Upper lobe of left lung (tissue), 6 donors: ENCODE measurements at regions not wholly inside any gene's neighbourhood (a gene's known extent, or its start where the extent isn't known, plus 50 kb on each side); places are given as distances from the start of the nearest gene placed in this dataset.

Source experiments
- ATAC-seq, 2 donors: fragments of 200-7000 bp; cut with Tn5 transposase; one replicate each; pipeline ENCODE4 v1.9.1; 2022; ENCODE audit warnings: mild to moderate bottlenecking in 2 of 2, moderate library complexity in 2 of 2; ENCODE audit not compliant: low FRiP score in 2 of 2
- DNase-seq, 2 donors: peaks; one replicate each; pipeline ENCODE4 v3.0.0-alpha.2; 2019 to 2020
- H3K27ac ChIP-seq, 4 donors: fragments of 200-600 bp; sonication (generic); one replicate each; pipeline ENCODE4 v1.5.1; 2016 to 2019
- H3K27me3 ChIP-seq, 4 donors: fragments of 200-600 bp; sonication (generic); one replicate each; pipeline ENCODE4 v1.5.1; 2017 to 2019
- H3K36me3 ChIP-seq, 4 donors: fragments of 200-600 bp; sonication (generic); one replicate each; pipeline ENCODE4 v1.5.1; 2016 to 2019
- H3K4me1 ChIP-seq, 4 donors: fragments of 200-600 bp; sonication (generic); one replicate each; pipeline ENCODE4 v1.5.1; 2018 to 2019
- H3K4me3 ChIP-seq, 4 donors: fragments of 200-600 bp; sonication (generic); one replicate each; pipeline ENCODE4 v1.5.1; 2017 to 2019; ENCODE audit warnings: mild to moderate bottlenecking in 2 of 4, moderate library complexity in 1 of 4
- H3K9me3 ChIP-seq, 4 donors: fragments of 200-600 bp; sonication (generic); one replicate each; pipeline ENCODE4 v1.5.1; 2018 to 2019
- EP300 ChIP-seq, 4 donors: sonication (generic); formaldehyde crosslinking; IDR thresholded peaks; one replicate each; pipeline ENCODE4 v1.5.1; 2017; ENCODE audit warnings: antibody characterized with exemption in 4 of 4, control low read depth in 2 of 4
- POLR2A ChIP-seq, 4 donors: fragments of 450-650 bp; IDR thresholded peaks; one replicate each; pipeline ENCODE4 v1.5.1; 2016 to 2017; ENCODE audit warnings: antibody characterized with exemption in 4 of 4, mild to moderate bottlenecking in 2 of 4
- POLR2AphosphoS5 ChIP-seq, 2 donors: sonication (generic); formaldehyde crosslinking; IDR thresholded peaks; one replicate each; pipeline ENCODE4 v1.5.1; 2017; ENCODE audit warnings: antibody characterized with exemption in 2 of 2
- WGBS, 2 donors: methylation state at CpG; one replicate each; pipeline ENCODE4 v1.1.5; 2017 to 2018; 5-methylcytosine and 5-hydroxymethylcytosine counted together
- TF ChIP-seq, protein P1 (sequence below), 6 experiments: fragments of 450-650 bp in 4 of 6; fragments of 200-600 bp in 2 of 6; sonication (generic) in 2 of 6; IDR thresholded peaks; one replicate each; pipeline ENCODE4 v1.5.1; 2016 to 2019; ENCODE audit warnings: antibody characterized with exemption in 6 of 6
- donor health status: DM: no; HTN: no; CAD: no; lungs with moderate emphysema.
- donor health status: DM: no; HTN: yes; CAD: no; lungs with severe emphysema.

DNA sequence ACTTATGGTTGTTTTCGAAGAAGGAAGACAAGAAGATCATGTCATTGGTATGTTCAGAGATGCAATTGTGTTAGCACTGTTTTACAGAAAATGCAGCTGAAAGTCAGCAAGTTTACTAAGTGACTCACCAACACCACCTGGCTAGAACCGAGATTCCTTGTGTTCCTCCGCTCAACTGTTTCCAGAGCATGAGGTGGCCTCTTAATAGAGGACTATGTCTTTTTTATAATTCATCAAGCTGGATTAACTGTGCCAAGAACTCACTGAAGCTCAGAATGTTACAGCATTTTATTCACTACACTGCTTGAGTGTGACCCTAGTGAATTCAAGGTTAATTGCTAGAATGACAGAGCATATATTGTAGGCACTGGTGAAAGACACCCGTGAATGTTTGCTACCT, 1573.5 kb upstream of the TENM3 start:
- no peak for TF ChIP-seq EP300 (IDR thresholded peaks at IDR 0.05)
- TF ChIP-seq POLR2A (IDR thresholded peaks at IDR 0.05): no peak
- TF ChIP-seq, protein P1, sequence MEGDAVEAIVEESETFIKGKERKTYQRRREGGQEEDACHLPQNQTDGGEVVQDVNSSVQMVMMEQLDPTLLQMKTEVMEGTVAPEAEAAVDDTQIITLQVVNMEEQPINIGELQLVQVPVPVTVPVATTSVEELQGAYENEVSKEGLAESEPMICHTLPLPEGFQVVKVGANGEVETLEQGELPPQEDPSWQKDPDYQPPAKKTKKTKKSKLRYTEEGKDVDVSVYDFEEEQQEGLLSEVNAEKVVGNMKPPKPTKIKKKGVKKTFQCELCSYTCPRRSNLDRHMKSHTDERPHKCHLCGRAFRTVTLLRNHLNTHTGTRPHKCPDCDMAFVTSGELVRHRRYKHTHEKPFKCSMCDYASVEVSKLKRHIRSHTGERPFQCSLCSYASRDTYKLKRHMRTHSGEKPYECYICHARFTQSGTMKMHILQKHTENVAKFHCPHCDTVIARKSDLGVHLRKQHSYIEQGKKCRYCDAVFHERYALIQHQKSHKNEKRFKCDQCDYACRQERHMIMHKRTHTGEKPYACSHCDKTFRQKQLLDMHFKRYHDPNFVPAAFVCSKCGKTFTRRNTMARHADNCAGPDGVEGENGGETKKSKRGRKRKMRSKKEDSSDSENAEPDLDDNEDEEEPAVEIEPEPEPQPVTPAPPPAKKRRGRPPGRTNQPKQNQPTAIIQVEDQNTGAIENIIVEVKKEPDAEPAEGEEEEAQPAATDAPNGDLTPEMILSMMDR (IDR thresholded peaks at IDR 0.05): no peak
- no peak for TF ChIP-seq POLR2AphosphoS5 (IDR thresholded peaks at IDR 0.05)
- ATAC-seq: no peak
- no peak overlapping the region for H3K4me3 ChIP-seq
- no peaks in the 10 kb centered on the region for H3K4me1 ChIP-seq
- H3K9me3 ChIP-seq: no peaks in the 10 kb centered on the region
- no peak for DNase-seq
- no peaks in the 10 kb centered on the region for H3K27me3 ChIP-seq
- WGBS, 2 donors: 87 to 89% methylated on average over 4 of the region's 4 CpGs
- no peak overlapping the region for H3K27ac ChIP-seq
- no peaks in the 10 kb centered on the region for H3K36me3 ChIP-seq

DNA sequence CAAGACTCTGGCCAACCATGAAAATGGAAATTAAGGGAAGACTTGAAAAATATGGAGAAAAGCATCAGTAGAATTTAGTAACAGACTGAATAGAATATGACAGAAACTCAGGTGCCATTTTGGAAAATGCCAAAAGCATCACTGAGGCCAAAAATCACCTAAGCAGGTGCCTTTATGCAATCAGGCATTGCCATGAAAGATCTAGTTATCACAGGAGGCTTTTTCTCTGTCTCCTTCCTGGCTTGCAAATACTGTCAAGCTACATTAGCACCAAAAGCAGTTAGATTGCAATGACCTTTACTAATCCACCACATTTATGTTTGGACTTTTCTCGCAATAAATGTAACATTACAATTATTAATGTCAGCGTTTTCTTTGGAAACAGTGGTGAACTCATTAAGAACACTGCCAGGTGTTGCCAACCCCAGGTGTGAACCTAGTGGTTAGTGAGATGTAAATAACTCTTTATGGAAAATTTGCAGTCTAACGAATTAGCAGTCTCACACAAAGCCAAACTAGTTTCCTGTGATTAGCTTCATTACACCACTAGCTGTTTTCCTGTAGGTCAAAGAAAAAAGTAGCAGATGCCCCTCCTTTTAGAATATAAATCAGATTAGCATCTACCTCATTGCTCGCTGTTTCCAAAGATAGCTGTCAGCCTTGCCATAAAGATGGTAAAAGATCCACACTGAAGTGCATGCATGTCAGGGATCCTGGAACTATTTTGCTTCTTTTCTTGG, 1568.4 kb upstream of the TENM3 start:
- no peak overlapping the region for H3K27ac ChIP-seq
- no peaks in the 10 kb centered on the region for H3K4me1 ChIP-seq
- no peaks in the 10 kb centered on the region for H3K9me3 ChIP-seq
- TF ChIP-seq, protein P1 (IDR thresholded peaks at IDR 0.05): no peak
- TF ChIP-seq POLR2A (IDR thresholded peaks at IDR 0.05) (no peak), POLR2AphosphoS5 (IDR thresholded peaks at IDR 0.05) (no peak), EP300 (IDR thresholded peaks at IDR 0.05) (no peak)
- no peak for ATAC-seq
- no peaks in the 10 kb centered on the region for H3K36me3 ChIP-seq
- DNase-seq: no peak
- 59 to 72% methylated on average over 4 of the region's 4 CpGs for WGBS, 2 donors
- no peaks in the 10 kb centered on the region for H3K27me3 ChIP-seq
- H3K4me3 ChIP-seq: no peak overlapping the region

GRCh38 chr4:180675359-180675650, 1567.9 kb upstream of the TENM3 start:
- no peaks in the 10 kb centered on the region for H3K9me3 ChIP-seq
- H3K36me3 ChIP-seq: no peaks in the 10 kb centered on the region
- 33 to 72% methylated on average over 1 of the region's 1 CpG for WGBS, 2 donors
- DNase-seq (no peak), ATAC-seq (no peak)
- no peak overlapping the region for H3K27ac ChIP-seq
- no peaks in the 10 kb centered on the region for H3K27me3 ChIP-seq
- TF ChIP-seq EP300 (IDR thresholded peaks at IDR 0.05) (no peak), POLR2A (IDR thresholded peaks at IDR 0.05) (no peak), POLR2AphosphoS5 (IDR thresholded peaks at IDR 0.05) (no peak)
- TF ChIP-seq, protein P1 (IDR thresholded peaks at IDR 0.05): no peak
- no peak overlapping the region for H3K4me3 ChIP-seq
- H3K4me1 ChIP-seq: no peaks in the 10 kb centered on the region

DNA sequence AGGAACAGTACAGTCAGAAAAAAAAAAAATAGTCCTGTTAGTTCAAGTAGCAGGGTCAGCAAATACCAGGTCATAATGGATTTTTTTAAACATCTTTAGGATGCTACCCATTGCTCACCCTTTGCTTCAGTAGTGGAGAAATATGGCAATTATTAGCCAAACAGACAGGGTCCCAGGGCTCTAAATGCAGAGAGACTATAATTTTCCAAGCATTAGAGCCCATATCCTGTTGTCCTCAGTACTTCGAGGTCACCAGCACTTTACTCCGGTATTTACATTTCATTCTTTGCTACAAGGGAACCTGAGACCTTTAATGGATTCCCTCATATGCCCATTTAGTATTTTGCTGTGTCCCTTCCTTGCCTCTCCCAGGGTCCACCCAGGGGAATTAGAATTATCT, 1562.9 kb upstream of the TENM3 start:
- Histone ChIP-seq H3K9me3 (no peaks in the 10 kb centered on the region), H3K4me1 (no peaks in the 10 kb centered on the region), H3K4me3 (no peak overlapping the region), H3K36me3 (no peaks in the 10 kb centered on the region), H3K27me3 (no peaks in the 10 kb centered on the region), H3K27ac (no peak overlapping the region)
- ATAC-seq (no peak), DNase-seq (no peak)
- WGBS, 2 donors: 42 to 50% methylated on average over 2 of the region's 2 CpGs
- TF ChIP-seq POLR2AphosphoS5 (IDR thresholded peaks at IDR 0.05) (no peak), EP300 (IDR thresholded peaks at IDR 0.05) (no peak)
- TF ChIP-seq, protein P1 (IDR thresholded peaks at IDR 0.05): no peak

DNA sequence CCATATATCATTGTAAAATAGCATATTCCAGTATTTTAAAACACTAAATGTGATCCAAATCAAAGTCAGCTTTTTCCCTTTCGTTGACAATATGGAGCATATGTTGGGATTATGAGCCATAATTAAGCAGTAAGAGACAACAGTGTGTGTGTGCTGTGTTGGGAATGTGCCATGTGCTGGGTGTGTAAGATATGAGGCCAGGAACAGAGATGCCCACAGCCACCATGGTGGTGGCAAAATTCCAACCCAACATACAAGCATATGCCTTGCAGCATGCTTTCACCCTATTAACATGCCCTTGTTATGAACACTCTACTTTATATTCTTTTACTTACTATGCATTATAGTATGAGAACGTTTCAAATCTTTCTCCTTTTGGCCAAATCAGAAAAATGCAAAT, 1560.4 kb upstream of the TENM3 start:
- WGBS, 2 donors: 28 to 32% methylated on average over 2 of the region's 2 CpGs
- H3K9me3 ChIP-seq: no peaks in the 10 kb centered on the region
- no peaks in the 10 kb centered on the region for H3K36me3 ChIP-seq
- no peak overlapping the region for H3K27ac ChIP-seq
- ATAC-seq (no peak), DNase-seq (no peak)
- no peak overlapping the region for H3K4me3 ChIP-seq
- no peaks in the 10 kb centered on the region for H3K27me3 ChIP-seq
- TF ChIP-seq POLR2A (IDR thresholded peaks at IDR 0.05) (no peak), POLR2AphosphoS5 (IDR thresholded peaks at IDR 0.05) (no peak), EP300 (IDR thresholded peaks at IDR 0.05) (no peak)
- TF ChIP-seq, protein P1 (IDR thresholded peaks at IDR 0.05): no peak
- H3K4me1 ChIP-seq: no peaks in the 10 kb centered on the region
